Breast epithelium (tissue), 4 donors: ENCODE measurements at regions not wholly inside any gene's neighbourhood (a gene's known extent, or its start where the extent isn't known, plus 50 kb on each side); places are given as distances from the start of the nearest gene placed in this dataset.

ENCODE experiments used
- DNase-seq, 2 donors: peaks; one replicate each; pipeline ENCODE4 v3.0.0-alpha.2; 2019; ENCODE audit warnings: low spot score in 2 of 2
- H3K27ac ChIP-seq, 2 donors: fragments of 200-600 bp; sonication (generic) in 1 of 2; one replicate each; pipeline ENCODE4 v1.5.1; 2016 to 2019; ENCODE audit warnings: mild to moderate bottlenecking in 1 of 2
- H3K27me3 ChIP-seq, 2 donors: fragments of 200-600 bp; sonication (generic) in 1 of 2; one replicate each; pipeline versions ENCODE4 v1.5.1 to v1.6.0; 2017 to 2019; ENCODE audit warnings: control low read depth in 1 of 2, mild to moderate bottlenecking in 1 of 2
- H3K36me3 ChIP-seq: fragments of 200-600 bp; one replicate; pipeline ENCODE4 v1.5.1; 2019
- H3K4me1 ChIP-seq, 2 donors: fragments of 200-600 bp; sonication (generic); one replicate each; pipeline ENCODE4 v1.5.1; 2016 to 2019; ENCODE audit warnings: control low read depth in 1 of 2
- H3K4me3 ChIP-seq, 3 donors: fragments of 200-600 bp; sonication (generic); 1 replicate in 2 of 3; 2 replicates in 1 of 3; pipeline ENCODE4 v1.5.1; 2016 to 2019; ENCODE audit warnings: mild to moderate bottlenecking in 3 of 3, moderate library complexity in 2 of 3
- H3K9me3 ChIP-seq, 2 donors: fragments of 200-600 bp; sonication (generic) in 1 of 2; one replicate each; pipeline ENCODE4 v1.5.1; 2016 to 2019; ENCODE audit warnings: control low read depth in 1 of 2
- POLR2A ChIP-seq: fragments of 450-650 bp; IDR thresholded peaks from one replicate; pipeline ENCODE4 v1.6.1; 2016; ENCODE audit warnings: antibody characterized with exemption, mild to moderate bottlenecking, moderate library complexity
- POLR2AphosphoS5 ChIP-seq, 3 donors: sonication (generic); formaldehyde crosslinking; IDR thresholded peaks; one replicate each; pipeline ENCODE4 v1.6.1; 2017; ENCODE audit warnings: antibody characterized with exemption in 3 of 3
- intact Hi-C: fragments of 100-400 bp; cut with DNase I; formaldehyde crosslinking; loops from one replicate; pipeline ENCODE4 v1.15.1; 2023; ENCODE audit warnings: low total_unique reads
- TF ChIP-seq, protein P1 (sequence below), 3 donors: fragments of 450-650 bp; IDR thresholded peaks; one replicate each; pipeline ENCODE4 v1.5.1; 2016 to 2017; ENCODE audit warnings: antibody characterized with exemption in 3 of 3, mild to moderate bottlenecking in 3 of 3, moderate library complexity in 3 of 3

DNA sequence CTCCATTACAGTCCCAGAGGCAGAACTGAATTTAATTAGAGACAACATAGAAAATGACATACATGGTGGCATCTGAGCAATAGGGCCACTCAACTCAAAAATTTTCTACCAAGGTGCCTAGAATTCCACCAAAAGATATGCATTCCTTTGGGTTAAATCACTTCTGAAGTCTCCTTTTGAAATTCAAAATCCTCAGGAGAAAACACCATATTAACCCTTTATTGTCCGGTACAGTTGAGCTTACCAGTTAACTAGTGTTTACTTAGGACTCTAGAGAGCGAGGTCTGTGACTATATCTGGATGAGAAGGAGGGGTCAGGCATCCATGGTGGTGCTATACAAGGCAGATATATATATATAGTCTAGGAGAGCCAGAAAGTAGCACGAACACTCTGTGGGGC, 355.6 kb upstream of the CAMK1G start:
- Histone ChIP-seq H3K9me3 (peaks cover 9 to 14% of the 10 kb centered on the region in 2 donors), H3K27me3 (peaks cover 0 to 15% of the 10 kb centered on the region in 2 donors), H3K36me3 (no peaks in the 10 kb centered on the region), H3K4me3 (no peak overlapping the region), H3K27ac (no peak overlapping the region), H3K4me1 (no peaks in the 10 kb centered on the region)
- intact Hi-C loops = no loop called here
- TF ChIP-seq, protein P1, sequence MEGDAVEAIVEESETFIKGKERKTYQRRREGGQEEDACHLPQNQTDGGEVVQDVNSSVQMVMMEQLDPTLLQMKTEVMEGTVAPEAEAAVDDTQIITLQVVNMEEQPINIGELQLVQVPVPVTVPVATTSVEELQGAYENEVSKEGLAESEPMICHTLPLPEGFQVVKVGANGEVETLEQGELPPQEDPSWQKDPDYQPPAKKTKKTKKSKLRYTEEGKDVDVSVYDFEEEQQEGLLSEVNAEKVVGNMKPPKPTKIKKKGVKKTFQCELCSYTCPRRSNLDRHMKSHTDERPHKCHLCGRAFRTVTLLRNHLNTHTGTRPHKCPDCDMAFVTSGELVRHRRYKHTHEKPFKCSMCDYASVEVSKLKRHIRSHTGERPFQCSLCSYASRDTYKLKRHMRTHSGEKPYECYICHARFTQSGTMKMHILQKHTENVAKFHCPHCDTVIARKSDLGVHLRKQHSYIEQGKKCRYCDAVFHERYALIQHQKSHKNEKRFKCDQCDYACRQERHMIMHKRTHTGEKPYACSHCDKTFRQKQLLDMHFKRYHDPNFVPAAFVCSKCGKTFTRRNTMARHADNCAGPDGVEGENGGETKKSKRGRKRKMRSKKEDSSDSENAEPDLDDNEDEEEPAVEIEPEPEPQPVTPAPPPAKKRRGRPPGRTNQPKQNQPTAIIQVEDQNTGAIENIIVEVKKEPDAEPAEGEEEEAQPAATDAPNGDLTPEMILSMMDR (IDR thresholded peaks at IDR 0.05) = no peak
- no peak for DNase-seq

- Histone ChIP-seq H3K27me3 (peaks cover 0 to 15% of the 10 kb centered on the region in 2 donors), H3K4me3 (no peak overlapping the region), H3K9me3 (peaks cover 9 to 14% of the 10 kb centered on the region in 2 donors), H3K36me3 (no peaks in the 10 kb centered on the region), H3K27ac (no peak overlapping the region), H3K4me1 (no peaks in the 10 kb centered on the region)
- no peak for DNase-seq
- intact Hi-C loops = no loop called here
- TF ChIP-seq POLR2AphosphoS5 (IDR thresholded peaks at IDR 0.05) = no peak
- TF ChIP-seq, protein P1 (IDR thresholded peaks at IDR 0.05) = no peak
- no peak for TF ChIP-seq POLR2A
These were observed 353.9 kb upstream of the CAMK1G start for GRCh38 chr1:209229494-209230061.

DNA sequence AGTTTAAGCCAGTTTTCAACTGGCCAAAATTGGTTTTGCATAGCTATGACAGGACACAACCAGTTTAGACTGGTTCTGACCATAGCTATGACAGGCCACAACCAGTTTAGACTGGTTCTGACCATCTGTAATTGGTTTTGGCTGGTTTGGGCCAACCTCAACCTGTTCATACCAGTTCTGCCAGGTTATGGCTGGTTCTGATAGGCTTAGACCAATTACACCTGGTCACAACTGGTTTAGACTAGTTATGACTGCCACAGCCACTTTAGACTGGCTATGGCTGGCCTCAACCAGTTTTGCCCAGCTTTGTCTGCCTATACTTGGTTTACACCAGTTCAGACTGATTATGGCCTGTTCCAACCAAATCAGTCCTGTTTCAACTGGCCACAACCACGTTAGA, 353.2 kb upstream of the CAMK1G start:
- intact Hi-C loops = no loop called here
- H3K36me3 ChIP-seq = no peaks in the 10 kb centered on the region
- no peak for DNase-seq
- H3K27ac ChIP-seq = no peak overlapping the region
- H3K4me3 ChIP-seq = no peak overlapping the region
- peaks cover 9 to 14% of the 10 kb centered on the region in 2 donors for H3K9me3 ChIP-seq
- H3K4me1 ChIP-seq = no peaks in the 10 kb centered on the region
- no peak for TF ChIP-seq POLR2AphosphoS5 (IDR thresholded peaks at IDR 0.05)
- peaks cover 0 to 15% of the 10 kb centered on the region in 2 donors for H3K27me3 ChIP-seq

GRCh38 chr1:209231476-209232156, 351.9 kb upstream of the CAMK1G start:
- Histone ChIP-seq H3K27me3 (peaks cover 0 to 15% of the 10 kb centered on the region in 2 donors), H3K4me3 (no peak overlapping the region), H3K27ac (no peak overlapping the region), H3K9me3 (peaks cover 9 to 14% of the 10 kb centered on the region in 2 donors), H3K36me3 (no peaks in the 10 kb centered on the region), H3K4me1 (no peaks in the 10 kb centered on the region)
- no peak for DNase-seq
- TF ChIP-seq, protein P1 (IDR thresholded peaks at IDR 0.05) = no peak
- no peak for TF ChIP-seq POLR2A
- TF ChIP-seq POLR2AphosphoS5 (IDR thresholded peaks at IDR 0.05) = no peak
- intact Hi-C loops = no loop called here

- Histone ChIP-seq H3K9me3 (peaks cover 9 to 14% of the 10 kb centered on the region in 2 donors), H3K27ac (no peak overlapping the region), H3K27me3 (peaks cover 0 to 15% of the 10 kb centered on the region in 2 donors), H3K4me1 (no peaks in the 10 kb centered on the region), H3K36me3 (no peaks in the 10 kb centered on the region), H3K4me3 (no peak overlapping the region)
- intact Hi-C loops = no loop called here
- TF ChIP-seq POLR2A (no peak), POLR2AphosphoS5 (IDR thresholded peaks at IDR 0.05) (no peak)
- TF ChIP-seq, protein P1 (IDR thresholded peaks at IDR 0.05) = no peak
- DNase-seq = no peak
These were observed 351.3 kb upstream of the CAMK1G start for GRCh38 chr1:209232197-209232596.
